ENCODE measurements at regions not wholly inside any gene's neighbourhood (a gene's known extent, or its start where the extent isn't known, plus 50 kb on each side); places are given as distances from the start of the nearest gene placed in this dataset.

DNA sequence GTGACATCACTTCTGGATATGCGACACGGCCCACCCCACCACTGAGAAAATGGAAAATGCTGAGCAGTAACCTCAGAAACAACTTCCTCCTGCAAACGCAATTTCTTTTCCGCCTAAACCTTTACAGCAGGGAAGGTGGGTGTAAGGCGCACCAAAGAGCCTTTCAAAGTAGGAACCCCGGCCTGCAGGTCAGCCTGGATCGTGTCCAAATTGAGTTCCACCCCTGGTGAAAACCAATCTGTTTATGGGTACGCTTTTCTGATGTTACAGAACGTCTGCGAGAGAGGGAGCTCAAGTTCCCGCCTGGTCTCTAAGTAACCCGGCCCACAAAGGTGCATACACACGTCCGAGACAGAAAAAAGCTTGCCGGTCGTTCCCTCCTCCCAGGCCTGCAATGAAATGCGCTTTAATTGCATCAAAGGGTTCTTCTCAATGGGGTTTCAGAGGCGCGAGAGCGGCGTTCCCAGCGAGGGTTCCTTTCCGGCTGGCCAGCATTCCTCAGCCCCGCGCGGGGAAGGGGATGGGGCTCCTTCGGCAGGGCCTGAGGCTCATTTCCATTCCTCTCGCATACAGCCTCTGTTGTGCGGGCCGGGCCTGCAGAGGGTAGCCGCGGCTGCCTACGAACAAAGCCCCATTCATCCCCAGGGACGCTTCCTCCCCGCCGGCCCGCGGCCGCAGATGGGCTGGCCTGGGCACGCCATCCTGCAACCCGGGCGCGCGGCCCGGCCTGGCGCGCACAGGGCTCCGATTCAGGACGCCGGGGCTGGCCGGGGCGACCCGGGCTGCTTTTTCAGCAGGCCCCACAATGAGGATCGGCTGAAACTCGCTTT, 138.1 kb downstream of the TMCO5A start:
- peak; percentile 81 for DNase-seq (ENCODE audit: low read depth)

DNA sequence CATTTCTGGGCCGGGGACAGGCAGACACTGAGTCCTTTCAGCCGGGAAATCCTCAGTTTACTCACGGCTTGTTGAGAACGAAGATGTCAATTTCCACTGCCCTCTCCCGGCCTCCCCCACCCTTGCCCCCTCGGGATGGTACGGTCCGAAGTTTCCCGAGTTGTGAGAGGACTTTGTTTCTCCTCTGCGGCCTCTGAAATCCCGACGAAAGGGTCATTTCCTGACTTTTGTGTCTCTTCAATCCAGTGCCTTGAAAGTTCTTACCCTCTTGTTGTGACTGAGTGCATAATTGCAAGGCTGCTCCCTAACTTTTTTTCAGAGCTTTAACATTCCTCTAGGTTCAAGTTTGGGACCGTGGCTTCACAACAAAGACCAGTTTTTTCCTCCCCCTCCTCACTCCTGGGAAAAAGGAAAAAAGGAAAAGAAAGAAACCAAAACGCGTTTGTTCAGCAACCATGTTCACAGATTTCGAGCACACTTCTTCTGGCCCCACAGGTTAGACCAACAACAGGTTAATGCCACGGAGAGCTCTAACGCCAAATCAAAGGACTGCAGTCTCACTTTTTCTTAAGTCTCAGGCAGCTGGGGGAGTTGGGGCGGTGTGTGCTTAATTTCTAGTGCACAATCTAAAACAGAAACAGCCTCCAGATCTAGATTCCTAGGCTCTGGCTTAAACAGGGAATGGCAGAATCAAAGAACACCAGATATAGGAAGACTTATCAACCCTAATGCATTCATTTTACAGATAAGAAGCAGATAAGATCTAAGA, 138.9 kb downstream of the TMCO5A start:
- no peak for DNase-seq (ENCODE audit: low read depth)

DNA sequence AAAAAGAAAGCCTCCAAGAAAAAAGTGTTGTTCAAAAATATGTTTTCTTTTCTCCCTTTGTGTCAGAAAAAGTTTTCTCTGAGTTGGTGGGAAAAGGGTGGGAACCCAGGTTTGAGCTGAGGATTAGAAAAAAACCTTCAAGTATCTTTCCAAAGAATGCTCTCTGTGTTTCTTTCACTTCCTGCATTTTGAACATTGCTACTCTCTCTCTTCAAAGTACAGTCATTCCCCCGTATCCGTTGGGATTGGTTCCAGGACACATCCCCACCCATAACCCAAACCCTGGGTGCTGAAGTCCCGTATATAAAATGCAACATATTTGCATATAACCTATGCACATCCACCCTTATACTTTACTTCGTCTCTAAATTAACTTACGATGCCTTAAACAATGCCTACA, 139.6 kb downstream of the TMCO5A start:
- no peak for DNase-seq (ENCODE audit: low read depth)

DNA sequence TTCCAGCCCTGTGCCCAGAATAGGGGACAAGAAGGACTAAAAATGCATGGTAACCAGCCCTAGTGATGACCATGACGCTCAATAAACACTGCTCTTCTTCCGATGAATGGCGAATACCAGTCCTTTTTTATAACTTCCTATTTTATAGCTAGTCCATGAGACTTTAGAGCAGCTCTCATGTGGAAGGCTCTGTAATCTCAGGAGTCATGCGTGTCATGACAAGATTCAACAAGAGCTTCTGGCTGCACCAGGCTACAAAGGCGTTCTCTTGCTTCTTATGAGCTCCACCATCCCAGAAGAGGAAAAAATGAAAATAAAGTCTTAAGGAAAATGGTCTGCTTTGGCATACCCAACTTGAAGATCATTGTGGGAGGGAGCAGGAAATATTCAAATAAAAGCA, 141.0 kb downstream of the TMCO5A start:
- DNase-seq (ENCODE audit: low read depth), result no peak

DNA sequence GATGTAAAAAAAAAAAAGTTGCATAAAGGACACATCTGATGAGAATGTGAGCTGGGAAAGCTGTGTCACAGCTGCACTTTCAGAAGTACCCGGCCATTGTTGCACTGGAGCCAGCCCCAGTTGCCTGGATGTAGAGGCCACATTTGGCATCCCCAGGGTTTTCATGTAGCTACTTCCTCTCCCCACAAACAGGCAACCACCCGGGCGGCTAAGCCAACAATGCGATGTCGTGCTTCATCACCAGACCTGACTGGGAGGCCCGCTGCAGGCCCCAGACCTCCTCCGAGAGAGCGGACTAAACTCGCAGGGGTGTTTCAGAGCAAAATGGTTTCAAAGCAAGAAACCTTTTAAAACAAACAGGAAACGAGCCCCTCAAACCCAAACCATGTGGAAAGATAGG, 142.3 kb downstream of the TMCO5A start:
- DNase-seq (ENCODE audit: low read depth), result no peak

DNA sequence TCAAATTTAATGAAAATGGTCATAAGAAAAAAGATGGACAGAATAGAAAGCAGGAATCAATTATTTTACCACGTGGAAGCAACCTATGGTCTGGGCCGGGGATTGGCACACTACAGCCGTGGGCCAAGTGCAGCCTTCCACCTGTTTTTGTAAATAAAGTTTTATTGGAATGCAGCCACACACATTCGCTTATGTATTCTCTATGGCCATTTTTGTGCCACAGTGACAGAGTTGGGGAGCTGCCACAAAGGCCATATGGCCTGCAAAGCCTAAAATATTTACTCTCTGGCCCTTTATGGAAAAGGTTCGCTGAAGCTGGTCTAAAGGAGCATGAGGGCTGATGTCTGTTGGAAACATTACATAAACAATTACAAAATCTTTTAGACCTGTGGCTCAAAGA, 144.8 kb downstream of the TMCO5A start:
- DNase-seq (ENCODE audit: low read depth), result no peak

DNA sequence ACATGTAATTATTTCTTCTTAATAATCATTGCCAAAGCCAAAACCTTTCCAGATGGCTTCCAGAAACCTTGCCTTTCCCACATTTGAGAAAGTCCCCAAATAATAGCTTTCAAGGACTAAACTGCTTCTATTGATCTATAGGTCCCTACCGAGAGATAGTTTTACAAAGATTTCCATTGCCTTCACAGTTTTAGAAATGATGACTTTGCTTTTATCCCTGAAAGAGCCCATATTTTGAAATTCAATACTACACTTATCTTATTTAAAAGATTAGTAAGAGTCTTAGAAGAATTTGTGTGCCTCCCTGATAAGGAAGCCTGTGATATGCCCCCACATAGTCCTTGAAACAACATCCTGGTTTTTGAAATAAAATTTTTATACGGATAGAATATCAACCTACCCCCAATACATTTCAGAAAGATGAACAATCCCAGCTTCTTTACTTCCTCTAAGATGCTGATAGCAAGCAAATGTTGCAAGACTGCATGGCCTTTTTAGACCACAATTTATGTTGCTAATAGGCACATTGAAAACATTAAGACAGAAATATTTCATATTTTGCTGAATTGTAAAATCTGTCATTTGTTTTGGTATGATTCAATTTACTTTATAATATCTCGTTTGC, 146.3 kb downstream of the TMCO5A start:
- DNase-seq (ENCODE audit: low read depth), result no peak

DNA sequence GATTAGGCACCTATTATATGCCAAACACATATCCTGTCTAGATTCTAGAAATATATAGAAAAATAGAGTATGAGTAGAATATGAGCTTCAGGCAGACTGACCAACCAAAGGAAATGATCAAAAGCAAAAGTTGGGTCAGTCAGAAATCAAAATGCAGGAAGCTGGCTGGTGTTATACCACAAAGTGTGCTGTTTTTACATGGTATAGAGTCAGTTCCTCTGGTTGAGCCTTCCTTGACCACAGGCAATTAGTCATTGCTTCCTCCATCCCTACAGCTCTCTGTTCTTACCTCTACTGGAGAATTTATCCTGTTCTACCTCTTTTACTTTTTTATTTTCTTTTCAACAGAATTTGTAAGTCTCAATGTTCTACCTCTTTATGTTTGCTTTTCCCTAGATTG, 149.8 kb downstream of the TMCO5A start:
- DNase-seq (ENCODE audit: low read depth), result peak; percentile 91

DNA sequence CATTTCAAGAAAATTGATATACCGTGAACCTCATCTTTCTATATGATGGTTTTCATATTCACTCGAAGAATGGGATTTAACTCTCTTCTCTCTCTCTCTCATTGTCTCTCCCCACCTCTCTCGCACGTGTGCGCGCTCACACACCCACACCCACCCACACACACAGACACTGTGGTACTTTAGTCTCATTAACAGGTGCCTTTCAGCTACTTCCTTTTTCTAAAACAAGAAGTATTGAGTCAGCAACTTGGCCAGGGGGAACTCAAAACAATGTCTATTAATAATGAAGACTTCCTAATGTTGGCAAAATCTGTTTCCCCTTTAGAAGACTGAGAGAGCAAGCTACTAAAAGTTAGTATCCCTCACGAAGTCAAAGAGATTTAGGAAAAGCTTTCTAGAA, 150.7 kb downstream of the TMCO5A start:
- DNase-seq (ENCODE audit: low read depth), result no peak

DNA sequence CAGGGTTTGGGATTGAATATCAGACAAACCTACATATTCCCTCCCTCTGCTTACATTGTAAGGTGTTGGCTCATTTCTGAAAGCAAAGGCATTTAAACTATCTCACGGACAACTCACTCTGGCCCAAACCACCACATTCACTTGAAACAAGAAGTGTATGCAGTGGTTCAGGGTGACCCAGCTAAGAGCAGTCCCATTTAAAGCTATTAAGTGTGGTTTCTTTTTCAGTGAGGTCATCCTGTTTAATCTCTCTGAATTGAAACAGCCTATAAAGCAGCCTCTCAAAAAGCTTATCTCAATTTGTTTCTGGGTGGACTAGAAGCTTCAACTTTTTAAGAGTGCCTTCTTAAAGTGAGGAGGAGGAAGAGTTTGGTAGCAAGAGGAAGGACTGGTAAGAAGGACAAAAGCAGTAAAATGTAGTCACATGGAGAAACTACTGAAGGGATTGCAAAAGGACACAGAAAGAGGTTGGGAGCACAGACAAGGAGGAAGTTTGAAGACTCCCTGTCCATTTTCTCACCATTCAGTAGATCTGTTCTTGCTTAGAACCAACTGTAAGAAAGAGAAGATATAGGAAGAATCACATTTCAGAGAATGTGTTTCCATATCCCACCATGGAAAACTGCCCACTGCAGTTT, 151.6 kb downstream of the TMCO5A start:
- DNase-seq (ENCODE audit: low read depth), result no peak

DNA sequence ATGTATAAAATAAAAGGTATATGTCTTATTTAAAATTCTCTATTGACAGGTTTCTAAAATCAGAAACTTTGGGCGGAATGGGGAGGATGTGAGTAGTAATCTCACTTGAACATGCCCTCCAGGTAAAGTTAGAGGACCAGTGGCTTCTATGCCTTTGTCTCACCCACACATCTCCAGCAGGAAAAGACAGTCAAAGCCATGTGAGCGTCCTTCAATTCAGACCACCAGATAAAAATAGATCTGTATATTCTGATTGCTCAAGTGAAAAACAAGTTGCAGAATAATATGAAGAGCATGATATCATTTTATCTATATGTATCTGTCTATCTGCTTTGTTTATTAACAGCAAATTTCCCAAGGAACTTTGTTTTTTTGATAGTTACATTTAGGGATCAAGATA, 152.2 kb downstream of the TMCO5A start:
- DNase-seq (ENCODE audit: low read depth), result no peak

DNA sequence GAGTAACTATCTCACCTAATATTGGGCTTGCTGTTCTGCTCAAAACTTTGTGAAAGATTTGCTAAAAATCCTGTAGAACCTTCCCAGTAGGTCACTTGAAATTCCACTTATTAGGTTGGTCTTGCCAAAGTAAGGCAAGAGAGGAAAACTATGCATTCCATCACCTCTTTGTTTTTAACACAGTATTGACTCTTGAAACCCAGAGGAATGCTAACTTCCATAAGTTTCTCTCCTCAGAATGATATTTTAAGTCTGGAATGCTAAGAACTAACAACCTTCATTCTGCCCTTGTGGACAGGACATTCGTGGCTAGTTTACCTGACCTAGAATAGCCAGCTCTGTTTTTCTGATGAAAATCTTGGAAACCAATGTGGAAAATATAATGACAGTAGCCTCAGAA, 154.5 kb downstream of the TMCO5A start:
- no peak for DNase-seq (ENCODE audit: low read depth)

DNA sequence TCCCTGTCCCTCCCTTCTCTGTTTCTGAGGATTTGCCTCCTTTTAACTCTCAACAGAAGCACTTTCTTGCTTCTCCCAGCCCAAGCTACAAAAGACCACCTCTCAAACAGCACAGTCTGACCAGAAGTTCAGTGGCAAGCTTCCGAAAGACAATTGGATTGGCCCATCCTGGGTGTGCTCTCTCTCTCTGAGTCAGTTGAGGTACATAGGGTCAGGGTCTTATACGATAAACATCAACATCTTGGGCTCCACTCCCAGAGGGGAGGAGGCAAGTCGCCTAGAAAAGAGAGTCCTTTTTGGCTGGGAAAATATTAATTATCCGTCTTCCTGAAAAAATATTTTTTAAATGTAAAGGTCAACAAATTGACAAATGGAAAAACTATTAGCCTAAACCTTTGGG, 155.8 kb downstream of the TMCO5A start:
- no peak for DNase-seq (ENCODE audit: low read depth)

DNA sequence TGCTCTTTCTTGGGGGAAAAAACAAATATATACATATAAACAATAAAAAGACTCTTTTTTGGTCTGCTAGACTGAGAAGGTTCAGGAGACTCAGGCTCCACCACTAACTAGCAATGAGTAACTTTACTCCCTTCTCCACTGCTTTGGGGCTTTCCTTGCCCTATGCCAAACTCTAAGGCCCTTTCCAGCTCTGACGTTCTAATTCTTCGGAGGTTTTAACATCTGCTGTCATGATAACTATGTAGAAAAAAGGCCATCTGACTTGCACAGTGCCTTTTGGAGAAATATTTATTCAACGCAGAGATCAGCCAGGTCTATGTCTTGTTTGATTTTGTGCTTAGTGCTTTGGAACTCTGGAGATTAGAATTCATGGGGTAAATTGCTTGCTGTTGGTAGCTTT, 156.2 kb downstream of the TMCO5A start:
- DNase-seq (ENCODE audit: low read depth), result no peak

DNA sequence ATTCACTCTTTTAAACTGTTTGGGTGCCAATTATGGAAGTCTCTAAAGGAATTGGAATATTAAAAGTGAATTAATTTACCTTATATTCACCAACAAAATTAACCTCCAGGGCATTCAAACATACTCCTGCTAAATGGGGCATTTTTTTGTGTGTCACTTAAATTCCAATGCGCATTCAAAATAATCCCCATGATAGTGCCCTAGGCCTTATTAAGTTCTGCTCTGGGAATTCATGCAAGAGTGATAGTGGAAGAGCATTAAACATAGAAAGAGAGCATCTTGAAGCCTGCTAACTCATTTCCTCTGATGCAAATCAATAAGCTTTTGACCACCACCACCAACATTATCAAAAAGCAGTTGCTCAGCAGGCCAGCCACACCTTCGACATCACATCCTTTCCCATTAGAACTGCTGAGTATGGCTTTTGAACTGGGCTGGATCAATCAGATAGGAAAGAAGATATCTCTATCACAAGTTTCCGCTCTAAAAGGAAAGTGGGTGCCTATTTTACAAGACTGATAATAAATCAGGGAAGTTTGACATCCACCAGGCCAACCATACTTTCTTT, 156.7 kb downstream of the TMCO5A start:
- no peak for DNase-seq (ENCODE audit: low read depth)

DNA sequence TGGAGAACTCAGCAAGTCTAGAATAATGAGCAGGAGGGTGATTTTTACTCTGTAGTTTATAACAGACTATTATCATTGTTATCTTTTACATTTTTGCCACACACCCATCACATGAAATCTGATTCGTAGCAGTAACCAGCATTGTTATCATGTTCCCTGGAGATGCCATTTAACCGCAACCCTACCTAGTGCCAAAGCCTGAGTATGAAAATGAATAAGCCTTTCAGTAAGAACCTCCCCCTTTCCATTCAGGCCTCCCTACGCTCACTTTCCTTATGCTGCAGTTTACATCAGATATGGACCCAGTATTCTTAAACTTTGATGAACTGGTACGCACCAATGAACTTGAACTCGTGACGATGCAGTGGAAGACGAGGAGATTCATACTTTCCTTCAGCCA, 158.7 kb upstream of the SPRED1 start:
- DNase-seq (ENCODE audit: low read depth), result no peak

DNA sequence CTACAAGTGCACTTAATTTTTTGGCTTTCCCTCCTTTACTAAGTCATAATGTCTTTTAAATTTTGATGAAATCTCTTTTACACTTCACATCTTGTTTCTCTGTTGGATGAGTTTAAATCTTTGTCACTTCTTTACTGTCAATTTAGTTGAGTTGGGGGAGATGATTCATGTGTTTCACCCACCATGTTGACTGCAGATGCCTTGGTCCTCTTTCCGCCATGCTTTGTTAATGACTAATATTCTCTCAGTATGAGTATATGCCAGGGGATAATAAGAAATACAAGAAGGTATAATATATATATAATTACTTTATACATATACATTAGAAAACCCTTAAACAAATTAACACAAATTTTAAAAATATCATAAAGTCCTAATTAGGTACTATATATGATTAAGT, 149.7 kb upstream of the SPRED1 start:
- no peak for DNase-seq (ENCODE audit: low read depth)

DNA sequence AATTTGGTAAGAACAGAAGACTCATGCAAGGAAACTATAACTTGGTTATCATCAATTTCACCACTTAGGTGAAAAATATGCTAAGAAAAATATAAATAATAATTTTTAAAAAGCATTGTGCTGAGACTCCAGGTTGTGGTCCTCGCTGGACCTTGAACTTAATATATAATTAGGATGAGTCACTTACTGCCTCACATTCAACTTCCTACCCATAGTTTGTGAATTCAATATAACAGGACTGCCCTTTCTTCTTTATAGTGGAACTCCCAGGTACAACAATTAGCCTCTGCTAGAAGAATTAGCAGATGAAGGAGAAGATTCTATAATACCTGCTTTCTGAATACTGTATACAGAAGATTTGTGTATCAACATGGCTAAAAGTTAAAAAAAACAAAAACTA, 149.1 kb upstream of the SPRED1 start:
- no peak for DNase-seq (ENCODE audit: low read depth)

DNA sequence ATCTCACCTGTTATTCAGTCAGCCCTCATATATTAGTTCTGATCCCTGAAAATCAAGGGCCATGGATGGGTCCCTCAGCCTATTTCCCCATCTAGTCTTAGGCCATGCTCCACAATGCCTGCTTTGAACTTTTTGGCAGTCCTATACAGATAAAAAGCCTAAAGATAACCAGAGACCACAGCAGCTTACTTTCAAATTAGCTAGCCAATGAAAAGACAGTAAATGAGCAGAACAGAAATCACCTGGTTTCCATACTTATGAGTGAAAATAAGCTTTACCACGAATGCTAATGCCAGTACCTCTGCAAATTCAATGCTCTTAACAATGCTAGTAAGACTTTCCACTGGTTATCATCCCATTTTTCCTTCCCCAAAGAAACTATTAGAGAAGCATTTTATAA, 141.6 kb upstream of the SPRED1 start:
- DNase-seq (ENCODE audit: low read depth), result no peak

DNA sequence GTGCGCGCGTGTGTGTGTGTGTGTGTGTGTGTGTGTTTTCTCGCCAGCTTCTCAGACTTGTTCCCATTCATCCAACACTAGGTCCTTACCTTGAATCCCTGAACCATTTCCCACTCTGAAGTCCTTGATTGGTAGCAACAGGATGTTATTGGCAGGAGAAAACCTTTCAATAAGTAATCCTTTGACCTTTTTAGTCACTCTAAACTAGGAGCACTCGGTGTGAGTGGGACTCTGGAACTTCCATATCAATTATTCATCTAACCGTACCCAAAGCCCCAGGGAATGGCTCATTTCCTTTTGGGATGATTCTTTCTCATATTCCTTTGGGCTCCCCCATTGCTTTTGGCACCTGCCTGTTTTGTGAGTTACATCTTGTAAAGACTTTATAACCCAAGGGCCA, 140.2 kb upstream of the SPRED1 start:
- DNase-seq (ENCODE audit: low read depth), result peak; percentile 13

DNA sequence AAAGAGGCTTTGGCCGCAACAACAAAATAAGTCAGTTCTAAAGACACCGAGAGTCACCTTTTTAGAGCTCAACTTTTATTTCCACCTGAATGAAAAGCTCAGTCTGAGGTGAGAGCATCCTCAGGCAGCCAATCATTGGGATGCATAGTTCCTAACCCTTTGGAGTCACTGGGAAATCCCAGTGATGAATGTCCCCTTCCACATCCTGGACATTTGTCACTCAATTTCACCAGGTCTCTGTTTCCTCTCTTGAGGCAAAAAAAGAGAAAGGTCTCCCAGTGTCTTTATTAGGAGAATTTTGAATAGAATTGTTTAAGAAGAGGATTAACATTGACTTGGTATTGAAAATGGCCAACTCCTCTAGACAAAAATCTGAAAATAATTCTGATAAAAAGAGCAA, 137.5 kb upstream of the SPRED1 start:
- no peak for DNase-seq (ENCODE audit: low read depth)

DNA sequence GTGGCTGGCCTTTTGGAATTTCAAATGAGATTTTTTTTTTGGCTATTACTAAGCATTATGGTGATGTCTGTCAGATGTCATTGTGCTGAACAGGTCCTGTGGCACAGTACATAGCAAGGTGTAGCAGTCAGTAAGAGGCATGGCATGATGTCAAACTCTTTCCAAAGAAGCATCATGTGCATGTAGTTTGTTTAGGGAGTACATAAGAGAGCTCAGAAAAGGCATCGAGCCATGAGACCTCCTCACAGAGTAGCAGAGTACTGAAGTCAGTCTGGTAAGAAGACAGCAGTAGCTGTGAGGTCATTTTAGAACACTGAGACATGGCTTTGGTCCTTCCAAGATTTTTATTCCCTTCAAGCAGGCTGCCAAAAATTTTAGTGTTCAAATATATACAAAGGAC, 134.9 kb upstream of the SPRED1 start:
- DNase-seq (ENCODE audit: low read depth), result no peak
